GM18502 (cell line): ENCODE measurements at regions not wholly inside any gene's neighbourhood (a gene's known extent, or its start where the extent isn't known, plus 50 kb on each side); places are given as distances from the start of the nearest gene placed in this dataset.

Experiments used
- ATAC-seq: cut with Tn5 transposase; IDR thresholded peaks from one replicate; pipeline ENCODE4 v1.9.1; 2021; ENCODE audit warnings: mild to moderate bottlenecking; ENCODE audit not compliant: unreplicated experiment, poor library complexity

DNA sequence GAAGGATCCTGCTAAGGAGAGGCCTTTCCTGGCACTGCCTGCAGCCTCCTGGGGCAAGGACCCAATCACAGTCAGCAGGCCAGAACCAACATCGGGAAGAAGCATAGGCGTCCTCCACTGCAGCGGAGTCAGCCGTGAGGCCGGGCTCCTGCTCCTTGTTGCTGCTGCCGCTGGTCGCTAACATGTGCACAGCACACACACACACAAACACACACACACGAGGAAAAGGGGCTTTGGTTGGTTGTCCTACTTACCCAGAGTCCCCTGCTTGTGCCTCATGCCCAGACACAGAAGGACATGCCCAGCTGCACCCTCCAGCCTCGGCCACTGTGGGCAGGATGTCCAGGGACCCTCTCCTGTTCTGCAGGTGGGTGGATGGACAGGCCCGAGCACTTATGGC is 209.4 kb downstream of the GLI2 start:
- no peak for ATAC-seq

DNA sequence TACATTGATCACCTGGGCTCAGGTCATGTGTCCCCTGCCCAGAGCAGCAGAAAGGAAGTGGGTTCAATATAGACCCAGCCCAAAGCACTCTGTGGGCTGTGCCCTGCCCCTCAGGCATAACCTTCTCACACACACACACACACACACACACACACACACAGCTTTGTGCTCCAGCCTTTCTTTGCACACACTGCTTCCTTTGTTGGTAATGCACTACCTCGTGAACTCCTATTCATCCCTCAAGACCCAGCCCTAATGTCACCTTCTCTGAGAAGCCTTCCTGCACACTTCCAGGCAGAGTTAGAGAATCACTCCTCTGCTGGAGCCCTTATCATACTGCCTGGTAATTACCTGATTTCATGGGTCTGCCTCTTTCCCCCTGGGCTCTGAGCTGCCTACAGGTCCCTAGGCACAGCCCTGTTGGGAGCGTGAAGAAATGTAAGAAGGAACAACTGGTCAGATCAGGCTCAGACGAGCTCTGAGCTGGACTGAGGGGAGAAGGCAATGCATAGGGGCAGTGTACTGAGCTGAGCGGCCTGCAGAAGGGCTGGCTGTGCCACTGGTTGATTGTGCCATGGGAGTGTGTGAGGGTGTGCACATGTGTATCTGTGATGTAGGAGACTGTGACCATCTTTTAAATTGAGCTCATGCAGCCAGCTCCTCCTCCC is 210.3 kb downstream of the GLI2 start:
- ATAC-seq, result no peak

DNA sequence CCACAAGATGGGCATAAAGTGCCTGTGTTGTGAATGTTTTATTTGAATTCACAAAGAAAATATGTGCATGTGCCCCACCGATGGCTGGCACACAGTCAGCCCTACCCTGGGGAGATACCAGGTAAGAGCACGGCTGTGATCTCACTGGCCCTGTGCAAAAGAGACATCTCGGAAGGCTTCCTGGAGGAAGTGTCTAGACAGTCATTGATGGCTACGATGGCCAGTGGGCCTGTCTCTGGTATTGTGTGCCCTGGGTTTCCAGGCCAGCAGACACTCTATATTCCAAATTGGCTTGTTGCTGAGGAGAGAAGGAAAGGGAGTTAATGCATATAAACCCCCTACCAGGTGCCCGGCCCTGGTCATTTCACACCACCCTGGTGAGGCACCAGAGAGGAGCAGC is 211.7 kb downstream of the GLI2 start:
- ATAC-seq, result no peak

DNA sequence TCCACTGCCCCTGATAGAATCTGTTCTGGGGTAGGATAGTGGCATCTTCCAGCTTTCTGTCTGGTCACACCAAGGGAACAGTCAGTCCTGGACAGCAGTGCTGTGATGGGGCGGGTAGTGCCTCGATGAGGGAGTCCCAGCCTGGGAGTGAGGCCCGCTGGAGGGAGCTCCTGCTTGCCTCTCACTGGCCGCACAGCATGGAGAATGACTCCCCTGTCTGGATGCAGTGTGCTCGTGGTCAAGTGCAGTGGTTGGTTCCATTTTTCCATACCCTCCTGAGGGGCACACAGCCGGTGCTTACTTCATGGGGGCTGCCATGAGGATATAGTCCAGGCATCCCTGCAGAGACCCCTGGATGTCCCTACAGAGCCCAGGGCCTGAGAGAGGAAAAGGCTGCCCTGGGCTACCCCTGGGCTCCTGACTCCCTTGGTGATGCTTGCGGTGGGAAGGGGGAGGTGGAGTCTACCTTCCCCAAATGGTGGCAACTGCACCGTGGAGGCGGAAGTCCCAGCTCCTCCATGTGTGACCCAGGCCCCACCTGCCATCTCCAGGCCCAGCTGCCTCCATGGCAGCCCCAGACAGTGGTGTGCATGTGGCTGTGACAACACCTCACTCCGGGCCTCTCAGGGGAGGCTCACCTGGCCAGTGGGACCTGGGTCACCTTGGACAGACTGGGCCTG is 212.5 kb downstream of the GLI2 start:
- no peak for ATAC-seq

DNA sequence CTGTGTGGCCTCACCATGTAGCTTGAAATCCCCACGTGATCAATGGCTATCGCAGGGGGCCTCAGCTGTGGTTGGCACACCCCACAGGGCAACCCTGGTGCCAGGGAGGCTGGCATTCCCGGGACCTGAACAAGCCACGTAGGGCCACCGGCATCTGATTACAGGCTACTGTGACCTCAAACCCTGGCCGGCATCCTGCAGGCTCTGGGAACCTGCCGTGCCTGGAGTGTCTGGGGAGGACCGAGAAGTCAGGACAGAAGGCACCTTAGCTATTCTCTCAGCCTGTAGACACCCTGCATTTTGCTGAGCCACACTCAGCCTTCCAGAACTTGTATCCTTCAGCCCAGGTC is 213.0 kb downstream of the GLI2 start:
- no peak for ATAC-seq

DNA sequence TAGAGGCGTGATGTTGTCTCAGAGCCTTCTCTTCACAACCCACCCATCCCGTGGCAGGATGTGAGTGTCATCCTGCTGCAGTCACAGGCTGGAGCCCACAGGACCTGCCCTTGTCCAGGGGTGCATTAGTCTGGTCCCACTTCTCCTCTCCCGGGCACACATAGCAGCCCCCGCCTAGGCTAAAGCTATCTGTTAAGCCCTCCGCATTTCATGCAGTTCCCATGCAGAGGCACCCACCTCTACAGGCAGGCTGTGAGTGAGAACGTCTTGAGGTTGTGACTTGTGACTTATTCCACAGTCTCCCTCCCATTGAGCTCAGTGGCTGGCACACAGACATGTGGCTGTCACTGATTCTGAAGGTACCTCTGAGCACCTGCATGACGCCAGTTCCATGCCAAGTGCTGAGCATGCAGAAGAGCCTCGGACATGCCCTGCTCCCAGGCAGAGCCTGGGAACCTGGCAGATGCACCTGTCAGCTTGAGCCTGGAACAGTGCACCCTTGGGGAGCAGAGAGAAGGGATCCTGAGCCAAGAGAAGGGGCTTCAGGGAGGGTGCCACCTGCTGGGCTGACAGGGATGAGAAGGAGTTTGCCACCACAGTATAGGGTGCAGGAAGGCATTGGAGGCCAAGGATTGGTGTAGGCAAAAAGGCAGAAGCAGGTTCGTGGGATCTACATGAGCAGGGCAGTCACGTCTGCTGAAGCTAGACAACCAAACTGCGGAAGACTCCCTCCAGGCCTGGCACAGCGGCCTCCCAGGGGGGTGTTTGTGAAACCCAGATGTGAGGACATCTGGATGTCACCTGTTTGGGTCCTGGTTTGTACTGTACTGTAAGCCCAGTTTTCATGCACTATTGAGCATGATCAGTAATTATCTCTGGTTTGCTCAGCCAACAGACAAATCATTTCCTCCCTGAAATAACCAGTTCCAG is 213.6 kb downstream of the GLI2 start:
- no peak for ATAC-seq

DNA sequence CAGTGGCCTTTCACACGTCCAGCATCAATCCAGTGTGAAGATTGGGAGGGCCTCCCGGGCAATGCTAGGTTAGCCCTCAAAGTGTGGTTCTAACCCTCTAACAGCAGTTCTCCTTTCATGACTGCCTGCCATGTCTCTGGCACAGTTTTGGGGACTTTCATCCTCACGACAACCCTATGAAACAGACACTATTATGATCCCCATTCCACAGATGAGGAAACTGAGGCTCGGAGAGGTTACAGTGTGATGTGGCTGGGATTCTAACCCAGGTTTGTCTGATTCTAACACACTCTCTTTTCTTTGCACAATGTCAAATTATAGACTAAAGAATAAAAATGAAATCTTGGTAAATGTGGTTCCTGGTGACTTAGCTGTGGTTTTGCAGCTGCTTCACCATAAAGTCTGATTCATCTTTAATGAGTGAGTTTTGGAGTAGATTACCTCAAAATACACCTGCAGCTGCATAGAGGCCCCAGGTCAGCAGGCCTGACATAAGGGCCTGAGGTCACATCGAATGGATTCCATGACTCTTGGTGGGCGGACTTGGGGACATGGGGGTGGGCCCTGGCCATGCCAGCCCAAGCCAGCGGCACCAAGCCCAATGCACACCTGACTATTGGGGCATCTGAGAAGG is 214.4 kb downstream of the GLI2 start:
- no peak for ATAC-seq

DNA sequence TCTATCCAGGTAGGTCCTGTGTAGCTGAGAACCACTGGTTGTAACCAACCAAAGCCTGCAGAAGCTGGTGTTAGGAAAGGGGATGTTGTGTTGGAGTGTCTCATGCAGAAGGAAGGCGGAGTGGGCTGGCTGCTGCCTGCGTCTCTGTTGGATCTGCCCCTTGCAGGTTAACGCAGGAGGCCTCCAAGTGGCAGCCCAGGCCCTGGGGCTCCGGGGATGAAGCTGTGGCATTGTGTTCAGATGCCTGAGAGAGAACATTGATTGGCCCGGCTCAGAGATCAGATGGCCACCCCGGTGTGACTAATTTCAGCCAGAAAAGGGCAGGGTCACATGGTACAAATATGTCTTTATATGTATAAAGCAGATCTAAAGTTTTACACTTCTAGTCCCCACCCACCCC is 216.0 kb downstream of the GLI2 start:
- no peak for ATAC-seq

DNA sequence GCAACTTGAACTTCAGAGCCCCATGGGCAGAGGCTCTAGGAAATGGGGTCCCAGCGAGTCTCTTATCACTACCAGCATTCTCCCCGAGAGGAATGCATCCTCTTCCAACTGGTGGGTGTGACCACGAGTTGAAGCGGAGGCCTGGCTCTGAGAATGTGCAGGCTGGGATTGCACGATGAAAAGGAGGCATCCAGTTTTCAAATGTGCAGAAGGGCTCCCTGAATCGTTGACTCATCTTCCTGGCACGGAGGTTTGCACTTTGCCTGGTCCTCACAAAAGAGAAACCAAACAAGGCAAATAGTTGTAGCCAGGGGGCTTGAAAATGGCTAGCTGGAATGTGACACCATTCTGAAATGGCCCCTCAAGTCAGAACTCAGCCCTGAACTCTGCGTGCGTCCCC is 216.7 kb downstream of the GLI2 start:
- no peak for ATAC-seq

DNA sequence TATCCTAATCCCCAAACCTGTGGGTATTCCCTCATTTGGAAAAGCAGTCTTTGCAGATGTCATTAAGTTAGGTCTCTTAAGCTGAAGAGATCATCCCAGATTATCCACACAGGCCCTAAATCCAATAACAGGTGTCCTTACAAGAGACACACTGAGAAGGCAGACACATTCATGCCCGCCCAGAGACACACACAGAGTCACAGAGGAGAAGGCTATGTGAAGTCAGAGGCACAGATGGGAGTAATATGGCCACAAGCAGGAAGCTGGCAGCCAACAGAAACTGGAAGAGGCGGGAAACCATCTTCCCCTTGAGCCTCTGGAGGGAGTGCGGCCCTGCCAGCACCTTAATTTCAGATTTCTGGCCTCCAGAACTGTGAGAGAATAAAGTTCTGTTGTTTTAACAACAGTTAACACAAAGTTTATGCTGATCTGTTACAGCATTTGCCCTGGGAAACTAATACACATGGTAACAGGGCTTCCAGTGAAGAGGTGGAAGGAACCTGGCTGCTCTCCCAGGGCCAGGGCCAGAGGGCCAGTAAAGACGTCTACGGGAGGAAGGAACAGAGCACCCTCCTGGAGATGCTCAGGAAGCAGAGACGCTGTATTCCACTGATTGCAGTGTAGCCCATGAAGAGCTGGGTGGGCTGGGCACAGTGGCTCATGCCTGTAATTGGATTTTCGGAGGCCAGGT is 217.5 kb downstream of the GLI2 start:
- no peak for ATAC-seq

DNA sequence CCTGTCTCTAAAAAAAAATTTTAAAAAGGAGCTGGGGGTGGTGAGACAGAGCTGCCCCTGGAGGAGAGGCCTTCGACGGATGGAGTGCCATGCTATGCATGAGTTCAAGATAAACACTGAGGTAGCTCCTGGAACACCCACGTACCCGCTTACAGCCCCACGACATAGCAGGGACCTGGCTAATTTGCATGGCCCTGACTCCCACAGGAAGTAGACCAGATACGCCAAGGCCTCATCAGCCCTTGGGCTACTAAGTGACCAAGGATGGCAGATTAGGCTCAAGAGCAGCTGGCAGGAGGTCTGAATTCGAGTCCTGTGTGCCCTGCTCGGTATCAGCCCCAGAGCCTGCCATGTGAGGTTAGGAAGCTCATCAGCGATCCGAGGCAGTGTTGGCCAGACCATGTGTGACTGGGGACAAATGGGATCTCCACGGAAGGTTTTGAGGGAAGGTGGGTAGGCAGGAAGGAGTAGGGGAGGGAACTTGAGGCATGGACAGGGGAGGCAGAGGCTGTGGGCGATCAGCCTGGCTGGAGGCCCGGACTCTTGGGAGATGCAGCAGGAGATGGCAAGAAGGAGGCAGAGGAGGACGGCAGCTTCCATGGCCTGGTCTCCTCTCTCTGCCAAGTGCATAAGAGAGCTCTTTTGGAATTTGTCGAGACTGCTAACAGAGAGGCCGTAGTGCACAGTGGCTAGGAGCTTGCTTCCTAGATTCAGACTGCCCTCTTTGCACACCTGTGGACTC is 218.3 kb downstream of the GLI2 start:
- no peak for ATAC-seq

DNA sequence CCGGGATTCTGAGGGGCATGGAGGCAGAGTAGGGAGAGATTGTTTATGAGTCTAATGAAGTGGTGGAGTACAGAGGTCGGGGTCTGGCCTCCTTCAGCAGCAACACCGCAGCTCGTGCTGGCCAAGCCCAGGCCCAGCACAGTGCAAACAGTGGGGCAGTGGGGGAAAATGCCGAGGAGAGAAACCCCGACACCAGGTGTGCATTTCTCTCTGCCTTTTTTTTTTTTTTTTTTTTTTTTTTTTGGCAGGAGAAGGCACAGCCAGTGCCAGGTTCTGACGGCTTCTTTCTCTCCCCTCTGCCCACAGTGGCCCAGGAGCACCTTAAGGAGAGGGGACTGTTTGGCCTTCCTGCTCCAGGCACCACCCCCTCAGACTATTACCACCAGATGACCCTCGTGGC is 219.3 kb downstream of the GLI2 start:
- ATAC-seq, result no peak

DNA sequence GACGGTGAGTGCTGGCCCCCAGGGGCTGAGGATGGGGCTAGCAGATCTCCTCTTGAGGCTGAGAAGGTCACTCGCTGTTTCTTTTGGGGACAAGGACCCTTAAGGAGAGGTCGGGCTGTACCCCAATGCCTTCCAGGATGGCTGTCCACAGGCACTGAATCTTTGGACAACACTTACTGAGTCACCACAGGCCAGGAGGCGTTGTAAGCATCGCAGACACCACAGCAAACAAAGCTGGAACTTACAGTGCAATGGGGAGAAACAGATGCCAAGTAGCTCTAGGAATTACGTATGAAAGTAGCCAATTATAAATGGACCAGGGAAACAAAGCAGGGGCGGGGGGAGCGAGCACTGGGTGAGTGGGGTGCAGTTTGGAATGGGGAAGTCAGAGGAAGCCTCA is 219.8 kb downstream of the GLI2 start:
- ATAC-seq, result no peak

DNA sequence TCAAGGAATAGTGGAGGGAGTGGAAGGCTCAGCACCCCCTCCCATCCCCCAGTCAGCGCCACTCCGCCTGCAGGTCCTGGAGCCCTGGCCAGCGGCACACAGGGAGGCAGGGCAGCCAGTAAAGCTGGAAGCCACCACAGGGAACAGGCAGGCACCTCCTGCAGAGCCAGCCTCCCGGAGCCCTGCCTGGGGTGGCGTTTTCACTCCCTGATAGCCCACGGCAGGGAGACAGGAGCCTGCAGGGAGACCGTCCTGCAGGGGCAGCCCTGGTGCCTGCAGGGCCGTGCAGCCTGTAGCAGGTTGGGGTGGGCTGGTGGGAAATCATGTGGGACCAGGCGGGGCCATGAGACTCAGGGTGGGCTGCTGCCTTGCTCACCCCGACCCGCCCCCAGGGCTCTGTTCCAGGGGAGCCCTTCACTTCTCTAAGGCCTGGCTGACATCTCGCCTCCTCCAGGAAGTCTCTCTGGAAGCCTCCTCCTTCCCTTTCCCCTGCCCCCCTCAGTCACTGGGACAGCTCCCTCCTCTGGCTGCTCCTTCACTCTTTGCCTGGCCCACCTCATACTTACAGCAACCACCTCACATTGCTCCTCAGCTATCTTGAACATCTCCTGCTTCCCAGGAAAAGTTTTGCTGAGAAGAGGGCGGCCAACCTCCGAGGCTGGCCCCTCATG is 221.0 kb downstream of the GLI2 start:
- ATAC-seq, result no peak

DNA sequence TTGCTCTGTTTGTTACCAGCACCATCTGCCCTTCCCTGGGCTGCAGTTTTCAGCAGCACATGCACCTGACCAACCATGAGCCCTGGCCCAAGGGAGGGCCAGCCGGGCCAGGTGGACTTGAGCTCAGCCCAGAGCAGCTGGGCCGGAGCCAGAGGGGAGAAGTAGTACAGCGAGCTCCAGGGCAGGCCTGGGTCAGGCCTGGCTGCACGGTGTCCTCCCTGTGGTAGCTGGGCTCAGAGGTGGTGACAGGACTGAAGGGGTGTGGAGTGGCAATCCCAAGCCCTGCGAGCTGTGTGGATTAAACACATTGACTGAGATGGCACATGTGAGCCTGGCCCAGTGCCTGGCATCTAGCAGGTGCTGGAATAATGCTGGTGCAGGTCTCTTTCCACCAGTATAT is 222.2 kb downstream of the GLI2 start:
- no peak for ATAC-seq

DNA sequence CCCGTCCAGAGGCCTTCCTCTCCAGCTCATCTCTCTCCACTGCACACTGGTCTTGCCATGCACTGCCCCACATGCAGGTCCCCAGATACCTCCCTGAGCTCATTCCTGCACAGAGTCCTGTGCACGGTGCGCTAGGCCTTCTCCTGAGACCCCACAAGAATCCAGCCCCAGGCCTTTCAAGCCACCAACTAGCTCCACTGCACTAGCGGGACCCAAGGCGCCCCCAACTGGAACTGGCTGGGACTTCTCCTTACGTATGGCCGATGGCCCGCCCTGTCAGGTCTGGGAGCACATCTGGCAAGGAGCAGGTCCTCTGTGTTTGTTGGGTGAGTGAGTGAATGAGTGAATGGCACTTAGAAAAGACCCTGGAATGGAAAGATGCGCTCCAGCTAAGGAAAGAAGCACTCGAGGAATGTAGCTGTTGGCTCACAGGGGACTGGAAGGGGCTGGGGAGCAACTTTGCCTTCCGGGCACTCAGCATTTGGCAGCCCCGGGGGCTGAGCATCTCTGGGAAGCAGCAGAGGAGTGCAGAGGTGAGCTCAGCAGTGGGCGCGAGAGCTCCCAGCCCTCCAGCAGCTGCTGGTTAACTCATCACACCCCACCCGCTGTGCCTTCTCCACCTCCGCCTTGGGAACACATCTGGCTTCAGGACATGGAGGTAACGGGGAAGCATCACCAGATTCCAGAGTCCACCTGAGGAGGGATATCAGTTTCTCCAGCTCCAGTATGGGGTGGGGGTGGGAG is 223.1 kb downstream of the GLI2 start:
- no peak for ATAC-seq

DNA sequence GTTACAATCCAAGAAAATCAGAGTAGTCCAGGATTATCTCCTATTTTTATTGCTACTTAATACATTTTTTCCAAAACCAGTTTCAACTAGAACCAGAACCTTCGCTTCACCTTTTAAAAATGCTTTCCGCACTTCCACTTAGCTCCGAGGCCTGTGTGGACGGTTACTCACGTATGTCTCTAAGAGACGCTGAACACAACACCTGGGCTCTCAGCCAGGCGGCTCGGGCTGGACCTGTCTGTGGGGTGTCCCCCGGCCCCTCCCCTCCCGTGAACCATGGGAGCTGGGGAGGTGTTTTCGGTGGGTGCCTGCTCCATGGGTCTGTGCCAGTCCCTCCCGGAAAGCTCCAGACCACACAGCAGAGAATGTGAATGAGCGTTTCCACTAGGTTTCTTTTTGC is 223.8 kb downstream of the GLI2 start:
- ATAC-seq, result no peak

DNA sequence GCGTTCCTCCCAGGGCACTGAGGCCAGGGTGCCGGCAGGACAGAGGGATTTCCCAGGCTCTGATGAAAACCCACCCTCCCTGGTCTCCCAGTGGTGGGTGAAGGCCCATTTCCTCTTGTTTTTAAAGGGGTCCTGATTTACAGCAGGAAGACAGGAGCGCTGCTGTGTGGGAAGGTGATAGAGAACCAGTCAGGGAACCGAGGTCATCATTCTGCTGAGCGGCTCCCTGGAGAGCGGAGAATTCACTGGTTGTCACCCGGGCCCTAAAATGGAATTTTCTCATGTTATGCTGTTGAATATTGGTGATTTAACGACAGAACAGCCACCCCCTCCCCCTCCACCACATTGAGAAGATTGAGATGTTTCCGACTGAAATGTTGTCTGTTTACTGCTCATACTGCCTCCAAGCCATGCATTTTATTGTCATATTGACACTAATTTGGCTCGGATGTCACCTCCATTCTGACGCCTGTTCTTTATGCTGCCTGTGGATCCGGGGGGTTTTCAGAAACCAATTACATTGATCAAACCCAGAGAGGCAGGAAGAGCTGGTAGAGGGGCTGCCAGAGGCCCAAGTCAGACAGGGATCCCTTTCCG is 225.2 kb downstream of the GLI2 start:
- ATAC-seq, result no peak
